NK-92 treated with Interleukin-12 subunit alpha and Interleukin-12 subunit beta, amount 100 ng/mL, for 24 hours (cell line): ENCODE measurements at regions not wholly inside any gene's neighbourhood (a gene's known extent, or its start where the extent isn't known, plus 50 kb on each side); places are given as distances from the start of the nearest gene placed in this dataset.
"Not testable (repeated sequence)": the region's sequence is repeated elsewhere in the genome, so short reads cannot be mapped to it uniquely, and the experiment has no call there.

Source experiments
- DNase-seq: peaks from one replicate; lab custom pipeline; 2025; lab: John Stamatoyannopoulos, UW

DNA sequence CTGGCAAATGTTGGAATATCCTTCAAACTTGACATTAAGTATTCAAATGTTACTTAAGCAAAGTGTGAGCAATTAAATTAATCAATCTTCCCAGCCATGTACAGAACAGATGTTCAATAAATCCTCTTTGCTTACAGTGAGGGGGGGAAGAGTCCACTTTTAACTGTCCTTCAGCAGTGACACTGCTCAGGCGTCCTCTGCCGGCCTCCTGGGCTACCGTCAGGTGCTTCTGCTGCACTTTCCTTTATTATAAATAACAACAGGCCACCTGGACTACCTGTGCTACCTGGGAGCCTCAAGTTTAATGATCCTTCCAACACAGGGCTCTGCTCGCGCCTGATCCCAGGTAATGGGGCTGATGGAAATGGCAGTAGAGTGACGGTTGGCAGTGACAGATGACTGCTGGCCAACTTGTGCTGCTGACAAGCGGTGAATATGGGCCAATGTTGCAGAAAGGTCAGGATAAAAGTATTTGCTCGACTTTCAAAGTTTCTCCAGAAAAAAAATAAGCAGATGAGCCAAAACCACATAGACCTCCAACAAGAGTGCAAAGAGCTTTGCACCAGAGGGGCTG is 460.0 kb upstream of the ZNF507 start:
- DNase-seq = no peak

DNA sequence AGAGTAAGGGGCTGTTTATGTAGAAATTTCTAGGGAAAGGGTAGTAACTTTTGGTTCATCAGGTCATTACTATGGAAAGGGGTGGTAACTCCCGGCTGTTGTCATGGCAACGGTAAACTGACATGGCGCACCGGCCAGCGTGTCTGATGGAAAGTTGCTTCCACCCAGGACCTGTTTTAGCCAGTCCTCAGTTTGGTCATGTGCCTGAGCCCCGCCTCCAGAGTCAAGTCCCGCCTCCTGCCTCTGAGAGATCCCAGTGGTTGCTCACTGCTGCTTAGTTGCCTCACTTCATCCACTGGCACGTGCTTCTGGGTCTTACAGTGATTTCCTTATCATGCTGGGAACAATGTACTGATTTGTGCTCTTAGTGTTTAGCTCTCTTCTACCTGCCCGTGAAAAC is 455.2 kb upstream of the ZNF507 start:
- DNase-seq = no peak

DNA sequence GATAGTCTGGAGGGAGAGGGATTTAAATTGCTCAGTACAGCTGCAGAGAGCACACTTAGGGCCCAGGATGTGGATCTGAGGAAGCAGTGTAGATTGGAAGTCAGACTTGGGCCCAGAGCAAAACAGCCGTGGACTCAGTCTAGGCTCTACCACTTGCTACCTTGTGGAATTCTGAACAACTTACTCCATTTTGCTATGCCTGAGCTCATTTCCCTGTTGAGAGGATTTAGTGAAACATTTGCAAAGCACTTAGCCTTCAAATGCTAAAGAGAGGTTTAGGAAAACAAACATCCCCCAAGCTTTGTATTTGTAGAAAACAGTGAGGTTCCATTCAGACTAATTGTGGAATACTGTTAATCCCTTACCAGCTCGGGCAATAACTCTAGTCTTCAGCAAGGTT is 453.4 kb upstream of the ZNF507 start:
- no peak for DNase-seq

DNA sequence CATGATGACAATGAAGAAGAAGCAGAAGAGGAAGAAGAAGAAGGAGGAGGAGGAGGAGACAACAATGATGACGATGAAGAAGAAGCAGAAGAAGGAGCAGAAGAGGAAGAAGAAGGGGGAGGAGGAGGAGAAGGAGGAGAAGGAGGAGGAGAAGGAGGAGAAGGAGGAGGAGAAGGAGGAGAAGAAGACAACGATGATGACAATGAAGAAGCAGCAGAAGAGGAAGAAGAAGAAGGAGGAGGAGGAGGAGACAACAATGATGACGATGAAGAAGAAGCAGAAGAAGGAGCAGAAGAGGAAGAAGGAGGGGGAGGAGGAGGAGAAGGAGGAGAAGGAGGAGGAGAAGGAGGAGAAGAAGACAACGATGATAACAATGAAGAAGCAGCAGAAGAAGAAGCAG is 451.9 kb upstream of the ZNF507 start:
- not testable (repeated sequence) for DNase-seq

DNA sequence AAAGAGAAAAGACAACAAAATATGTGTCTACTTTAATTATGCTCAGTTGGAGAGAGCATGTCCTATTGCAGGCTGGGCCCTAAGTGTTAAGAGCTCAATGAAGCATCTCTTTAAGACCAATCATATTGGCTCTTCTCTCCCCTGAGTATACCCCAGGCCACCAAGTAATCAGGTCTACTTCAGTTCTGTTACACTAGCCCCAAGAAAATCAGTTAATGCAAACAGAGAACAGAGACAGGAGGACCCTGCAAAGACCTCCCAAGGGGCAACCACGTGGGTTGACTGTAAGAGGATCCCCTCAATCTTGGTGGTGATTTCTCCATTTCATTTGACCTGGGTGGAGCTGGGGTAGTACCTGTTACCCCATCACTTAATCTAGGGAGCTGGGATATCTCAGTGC is 451.0 kb upstream of the ZNF507 start:
- no peak for DNase-seq

DNA sequence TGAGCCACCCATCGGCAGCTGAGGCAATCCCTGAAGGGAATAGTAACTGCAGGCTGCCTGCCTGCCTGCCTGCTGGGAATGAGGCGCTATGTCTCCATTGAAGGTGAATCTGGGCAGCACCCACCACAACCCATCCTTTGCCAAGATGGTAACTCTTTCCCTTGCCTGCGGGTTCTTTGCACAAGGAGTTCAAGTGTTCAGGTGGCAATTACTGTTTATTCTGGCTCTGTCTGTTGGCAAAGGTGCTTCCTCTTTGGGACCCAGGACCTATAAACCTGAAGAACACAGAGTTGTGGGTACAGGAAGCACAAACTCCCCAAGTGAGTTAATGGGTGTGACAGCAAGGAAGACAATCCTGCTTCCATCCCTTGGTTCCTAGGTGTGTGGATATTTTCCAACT is 448.1 kb upstream of the ZNF507 start:
- no peak for DNase-seq

DNA sequence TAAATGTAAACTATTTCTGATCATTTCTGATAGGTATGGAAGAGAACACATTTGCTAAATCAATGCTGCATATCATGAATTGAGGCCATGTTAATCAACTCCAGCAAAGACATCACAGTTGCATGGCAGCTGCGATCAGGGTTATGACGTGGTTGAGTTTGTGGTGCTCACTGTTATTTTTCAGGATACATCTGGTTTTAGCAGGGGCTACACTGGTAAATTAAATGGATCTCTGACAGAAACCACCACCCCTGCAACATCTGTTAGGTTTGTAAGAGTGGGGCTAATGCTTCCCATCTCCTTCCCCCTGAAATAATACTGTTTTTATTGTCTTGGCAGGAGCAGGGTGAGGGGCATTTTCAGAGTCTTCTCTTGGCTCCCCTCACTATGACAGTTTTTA is 444.4 kb upstream of the ZNF507 start:
- DNase-seq = no peak

DNA sequence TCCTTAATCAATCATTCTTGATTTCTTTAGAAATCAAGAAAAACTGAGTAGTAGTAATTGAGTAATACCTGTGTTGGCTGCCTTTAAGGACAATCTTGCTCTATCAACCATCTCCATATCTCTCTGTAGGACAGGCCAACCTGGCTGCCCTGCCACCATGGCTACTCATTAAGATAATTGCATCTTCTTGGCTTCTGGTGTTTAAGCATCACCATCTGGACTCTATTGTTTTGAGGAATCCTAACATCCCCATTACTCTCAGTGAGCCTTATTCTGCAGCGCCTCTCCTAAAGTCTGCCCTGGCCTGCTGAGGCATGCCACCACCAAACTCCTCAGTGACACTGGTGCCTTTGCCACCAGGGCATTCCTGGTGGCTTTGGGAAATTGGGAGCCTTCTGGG is 442.6 kb upstream of the ZNF507 start:
- no peak for DNase-seq

DNA sequence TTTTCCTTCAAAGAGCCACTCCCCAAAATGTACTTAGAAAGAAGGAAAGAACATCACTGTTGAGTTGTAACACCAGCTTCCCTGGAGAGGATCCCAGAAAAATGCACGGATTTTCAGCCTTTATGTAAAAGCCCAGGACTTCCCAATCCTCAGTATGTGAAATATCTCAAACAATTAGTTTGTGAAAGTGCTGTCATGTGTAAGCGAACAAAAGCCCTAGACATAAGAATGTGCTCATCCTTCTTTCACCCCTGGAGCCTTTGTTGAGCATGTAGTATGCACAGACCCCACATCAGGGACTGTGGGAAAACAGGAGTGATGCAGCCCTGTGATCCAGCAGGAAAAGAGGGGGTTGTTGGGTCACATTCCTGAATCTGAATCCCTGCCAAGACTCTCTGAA is 441.4 kb upstream of the ZNF507 start:
- no peak for DNase-seq

DNA sequence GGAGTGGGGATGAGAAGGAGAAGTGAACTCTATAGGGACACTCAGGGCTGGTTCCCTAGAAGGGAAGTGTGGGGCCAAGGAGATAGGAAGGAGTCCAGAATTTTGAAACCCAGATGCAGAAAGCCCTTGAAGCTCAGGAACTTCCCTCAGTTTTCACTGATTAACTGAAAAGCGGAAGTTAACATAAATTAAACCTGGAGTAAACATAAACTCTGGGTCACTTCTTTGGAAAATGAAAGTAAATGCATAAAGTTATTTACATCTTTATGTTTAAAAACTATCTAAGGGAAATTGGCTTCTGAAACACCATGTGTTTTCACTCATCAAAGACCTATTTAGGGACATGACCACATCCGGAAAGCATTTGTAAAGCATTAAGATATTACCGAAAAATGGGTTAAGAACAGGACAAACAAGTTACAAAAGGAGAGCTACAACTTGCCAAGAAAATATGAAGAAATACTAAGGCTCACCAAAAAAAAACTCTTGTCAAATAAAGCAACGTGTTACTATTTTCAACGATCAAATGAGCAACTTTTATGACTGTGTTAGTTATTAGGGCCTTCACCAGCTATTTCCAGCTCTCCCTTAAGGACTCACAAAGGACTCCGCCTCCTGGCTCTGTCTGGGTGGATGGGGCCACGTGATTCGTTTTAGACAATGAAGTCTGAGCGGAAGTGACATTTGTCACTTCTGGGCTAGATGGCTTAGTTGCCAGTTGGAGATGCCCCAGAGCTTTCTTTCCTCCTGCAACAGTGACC is 439.1 kb upstream of the ZNF507 start:
- no peak for DNase-seq

DNA sequence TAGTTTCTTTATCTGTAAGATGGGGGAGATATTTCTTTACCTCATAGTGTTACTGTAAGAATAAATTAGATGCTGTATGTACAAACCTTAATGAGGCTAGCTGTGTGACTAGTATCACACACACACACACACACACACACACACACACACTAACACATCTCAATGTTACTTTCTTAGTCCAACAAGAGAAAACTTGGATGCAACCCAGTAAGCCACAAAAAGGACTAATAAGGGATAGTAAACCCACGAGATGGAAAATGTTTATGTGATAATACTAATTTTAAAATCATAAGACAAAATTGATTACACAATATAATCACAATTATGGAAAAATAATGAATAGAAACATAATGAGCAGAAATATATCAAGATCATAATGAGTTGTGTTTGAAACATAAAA is 437.7 kb upstream of the ZNF507 start:
- DNase-seq = no peak

DNA sequence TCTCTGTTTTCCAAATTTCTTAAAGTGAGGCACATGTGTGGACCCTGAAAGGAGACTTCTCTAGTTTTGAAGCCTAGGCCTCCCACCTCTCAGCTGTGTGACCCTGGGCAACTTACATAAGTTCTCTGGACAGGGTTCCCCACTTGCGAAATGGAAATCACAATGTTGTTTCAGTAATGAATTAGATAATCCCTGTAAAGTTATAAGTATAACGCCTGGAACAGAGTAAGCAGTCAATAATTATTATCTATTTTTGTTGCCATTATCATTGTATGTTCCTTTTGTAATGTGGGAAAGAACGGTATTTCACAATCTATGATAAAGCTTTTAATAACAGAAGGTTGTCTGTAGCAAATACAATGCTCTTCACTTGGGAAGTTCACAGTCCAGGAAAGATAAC is 437.3 kb upstream of the ZNF507 start:
- no peak for DNase-seq

DNA sequence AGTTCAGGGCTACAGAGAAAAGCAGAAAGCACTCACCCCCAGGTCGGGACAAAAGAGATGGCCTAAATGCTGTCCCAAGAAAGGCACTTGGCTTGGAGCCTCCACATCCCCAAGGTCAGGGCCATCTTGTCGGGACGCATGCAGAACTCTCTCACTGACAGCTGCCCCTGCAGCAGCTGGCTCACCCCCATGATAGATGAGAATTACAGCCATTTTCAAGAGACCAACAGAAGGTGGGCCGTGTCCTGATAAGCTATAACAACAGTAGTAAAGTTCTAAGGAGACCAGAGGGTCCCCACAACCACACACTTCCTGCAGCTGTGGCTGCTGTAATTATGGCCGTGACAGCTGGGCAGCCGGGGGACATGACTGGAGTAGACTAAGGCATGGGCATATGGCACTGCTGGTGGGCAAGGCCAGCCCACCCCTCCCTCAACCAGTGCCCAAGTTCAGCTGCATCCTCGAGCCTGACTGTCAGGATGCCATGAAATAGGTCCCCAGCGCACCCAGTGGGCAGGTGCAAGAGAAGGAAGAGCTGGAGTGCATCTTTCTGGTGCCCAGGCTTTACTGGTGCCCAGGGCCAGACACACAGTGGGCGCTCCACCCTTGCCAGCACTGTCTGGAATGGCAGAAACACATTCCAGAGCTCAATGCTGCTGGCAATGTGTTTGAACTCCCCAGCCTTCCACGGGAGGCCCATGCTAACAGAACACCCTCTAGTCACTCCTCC is 436.7 kb upstream of the ZNF507 start:
- no peak for DNase-seq

DNA sequence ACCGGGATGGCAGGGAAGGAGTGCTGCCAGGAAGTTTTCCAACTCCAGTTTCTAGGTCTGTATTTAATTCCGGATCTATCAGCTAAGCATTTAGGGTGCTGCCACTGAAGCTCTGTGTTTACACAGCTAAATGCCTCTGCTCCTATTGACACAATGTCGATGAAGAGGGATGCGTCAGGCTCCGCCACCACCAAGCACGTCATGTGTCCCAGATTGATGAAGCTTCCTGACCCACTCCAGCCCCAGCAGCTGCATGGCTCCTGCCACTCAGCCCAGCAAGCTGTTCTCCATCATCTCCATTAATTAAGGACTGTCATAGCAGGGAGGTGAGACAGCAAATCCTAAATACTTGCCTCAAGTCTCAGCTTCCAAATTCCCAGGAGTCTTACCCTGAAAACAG is 435.2 kb upstream of the ZNF507 start:
- DNase-seq = no peak

DNA sequence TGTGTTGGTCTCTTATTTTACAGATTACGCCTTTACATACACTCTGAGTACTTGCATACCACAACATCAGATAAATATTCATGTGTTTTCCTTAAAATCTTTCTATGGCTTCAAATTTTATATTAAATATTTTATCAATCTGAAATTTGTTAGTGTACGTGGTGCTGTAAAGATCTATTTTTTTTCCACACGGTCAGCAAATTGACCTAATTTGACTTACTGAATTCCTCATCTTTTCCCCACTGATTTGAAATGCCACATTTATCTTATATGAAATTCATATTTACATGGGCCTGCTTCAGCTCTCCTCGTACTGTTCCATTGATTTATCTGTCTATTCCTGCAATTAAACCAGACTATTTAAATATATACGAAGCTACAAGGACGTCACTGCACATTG is 433.8 kb upstream of the ZNF507 start:
- no peak for DNase-seq

DNA sequence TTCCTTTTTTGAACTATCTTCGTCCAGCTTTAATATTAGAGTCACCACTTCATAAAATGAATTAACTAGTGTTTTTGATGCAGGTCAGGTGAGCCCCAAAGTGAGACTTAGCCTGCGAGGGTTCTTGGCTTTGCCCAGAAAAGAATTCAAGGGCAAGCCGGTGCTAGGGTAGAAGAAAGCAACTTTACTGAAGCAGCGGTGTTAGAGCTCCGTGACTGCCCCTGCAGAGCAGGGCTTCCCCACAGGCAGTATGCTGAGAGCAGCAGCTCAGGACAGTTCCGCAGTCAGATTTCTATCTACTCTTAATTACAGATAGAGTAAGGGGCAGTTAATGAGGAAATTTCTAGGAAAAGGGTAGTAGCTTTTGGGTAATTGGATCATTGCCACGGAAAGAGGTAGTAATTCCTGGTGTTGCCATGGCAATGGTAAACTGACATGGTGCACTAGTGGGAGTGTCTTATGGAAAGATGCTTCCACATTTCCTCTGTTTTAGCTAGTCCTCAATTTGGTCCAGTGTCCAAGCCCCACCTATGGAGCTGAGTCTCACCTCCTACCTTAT is 432.2 kb upstream of the ZNF507 start:
- DNase-seq = no peak

DNA sequence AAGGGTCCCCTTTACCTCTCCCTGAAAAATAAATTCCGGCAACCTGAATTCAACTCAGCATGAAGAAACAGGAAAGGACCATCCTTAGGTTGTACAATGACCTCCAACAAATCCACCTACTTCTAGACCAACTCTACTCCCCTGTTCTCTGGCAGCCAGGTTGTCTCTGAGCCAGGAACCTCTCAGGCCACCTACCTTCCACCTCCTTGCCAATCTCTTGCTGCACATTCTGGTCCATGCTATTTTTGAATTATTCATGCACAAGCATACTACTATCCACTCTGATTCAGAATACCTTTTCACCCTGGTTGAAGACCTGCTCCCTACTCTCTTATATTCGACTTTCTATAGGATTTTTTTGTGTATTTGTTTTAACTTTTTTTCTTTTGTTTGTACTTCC is 415.0 kb upstream of the ZNF507 start:
- DNase-seq = no peak

DNA sequence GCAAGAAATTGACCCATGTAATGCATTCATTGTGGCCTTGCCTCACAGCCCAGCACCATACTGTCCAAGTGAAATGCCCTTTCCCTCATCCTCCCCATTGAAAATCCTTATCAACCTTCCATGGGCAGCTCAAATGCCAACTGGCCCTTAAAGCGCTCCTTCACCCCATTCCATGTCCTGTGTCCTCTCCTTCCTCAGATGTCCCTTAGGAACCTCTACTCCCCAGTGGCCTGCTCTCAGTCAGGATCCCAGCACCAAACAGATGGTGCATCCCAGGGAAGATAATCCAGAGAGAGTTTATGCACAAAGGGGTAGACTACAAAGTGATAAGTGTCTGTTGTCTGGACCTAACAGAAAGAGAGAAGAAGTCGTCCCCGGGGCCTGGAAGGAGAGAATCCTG is 407.4 kb upstream of the ZNF507 start:
- DNase-seq = no peak

DNA sequence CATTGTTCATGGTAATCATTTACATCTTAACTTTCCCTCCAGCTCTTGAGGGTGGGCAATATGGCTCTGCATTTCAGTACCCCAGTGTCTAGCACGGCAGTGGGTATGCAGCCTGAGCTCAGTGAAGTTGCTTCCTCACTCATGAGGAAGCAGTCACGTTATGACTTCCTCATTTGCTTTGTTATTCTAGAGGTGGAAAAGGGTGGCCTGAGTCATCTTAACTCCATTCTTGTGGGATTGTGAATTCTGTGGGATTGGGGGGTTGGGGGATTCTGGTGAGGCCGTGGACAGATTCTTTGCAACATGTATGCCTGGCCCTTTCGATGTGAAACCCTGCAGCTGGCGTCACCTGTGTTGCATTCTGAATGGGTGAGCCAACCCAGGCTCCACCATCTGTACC is 406.7 kb upstream of the ZNF507 start:
- DNase-seq = no peak

DNA sequence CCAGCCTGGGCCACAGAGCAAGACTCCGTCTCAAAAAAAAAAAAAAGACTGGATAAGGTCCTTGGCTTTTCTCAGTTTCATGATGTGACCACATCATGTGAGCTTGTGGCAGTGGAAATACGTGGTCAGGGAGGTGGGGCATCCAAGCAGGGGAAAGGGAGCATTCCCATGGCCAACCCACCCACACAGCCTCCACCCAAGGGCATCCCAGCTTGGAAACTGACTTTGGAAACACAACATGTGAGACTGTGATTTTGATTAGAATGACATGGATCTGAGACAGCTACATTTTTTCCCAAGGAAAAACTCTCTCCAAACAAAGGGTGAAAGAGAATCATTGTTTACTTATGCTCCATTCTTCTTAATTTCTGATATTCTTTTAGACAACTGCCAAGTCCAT is 405.0 kb upstream of the ZNF507 start:
- DNase-seq = no peak

DNA sequence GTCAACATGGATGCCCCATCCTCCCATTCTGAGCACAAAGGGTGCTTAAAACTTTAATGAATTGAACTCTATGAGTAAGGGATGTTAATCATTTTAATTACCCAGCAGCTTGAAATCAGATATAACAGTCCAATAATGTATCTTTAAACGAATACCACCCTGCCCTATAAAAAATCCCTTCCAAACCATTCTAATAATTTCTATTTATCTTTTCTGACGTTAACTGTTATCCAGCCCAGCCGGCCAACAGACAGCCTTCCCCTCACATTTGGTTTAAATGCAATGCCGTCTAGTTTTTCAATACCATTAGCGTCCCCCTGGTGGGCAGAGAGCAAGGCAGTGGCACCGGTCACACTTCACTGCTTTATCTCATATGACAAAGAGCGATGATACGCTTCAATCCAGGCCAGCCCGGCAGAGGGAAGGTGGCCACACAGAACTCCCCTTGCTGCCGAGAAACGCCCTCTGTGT is 402.2 kb upstream of the ZNF507 start:
- DNase-seq = no peak

DNA sequence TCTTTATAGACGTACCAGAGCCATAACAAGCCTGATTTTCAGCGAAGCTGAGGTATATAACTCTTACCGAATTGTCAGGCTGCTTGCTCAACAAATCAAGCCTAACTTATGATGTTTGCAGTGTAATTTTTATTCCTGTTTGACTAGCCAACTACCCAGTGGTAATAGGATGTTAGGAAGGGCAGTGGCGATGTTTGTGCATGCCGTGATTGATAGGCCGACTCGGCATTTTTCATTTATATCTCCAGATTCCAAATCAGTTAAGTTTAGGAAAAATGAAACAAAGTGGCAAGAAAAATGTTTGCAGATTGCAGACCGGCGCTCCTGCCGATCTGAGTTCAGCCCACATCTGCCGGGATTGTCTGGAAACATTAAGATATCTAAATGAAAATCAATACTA is 401.6 kb upstream of the ZNF507 start:
- no peak for DNase-seq

DNA sequence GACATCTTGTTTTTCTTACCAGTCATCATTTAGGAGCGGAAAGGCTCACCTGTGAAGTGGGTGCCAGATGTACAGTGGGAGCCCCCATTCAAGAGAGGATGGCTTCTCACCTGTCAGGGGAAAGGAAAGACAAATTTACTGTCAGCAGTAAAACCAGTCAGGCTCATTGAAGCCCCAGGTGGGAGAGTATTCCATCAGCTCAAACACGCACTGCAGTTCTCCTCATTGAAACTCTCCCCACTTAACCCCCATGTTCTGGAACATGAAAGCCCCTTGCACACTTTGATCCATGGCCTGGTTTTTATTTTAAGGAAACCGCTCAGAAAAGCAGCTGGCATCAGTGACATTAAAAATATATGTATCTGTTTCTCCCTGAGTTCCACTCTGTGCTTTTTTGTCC is 401.1 kb upstream of the ZNF507 start:
- no peak for DNase-seq
